ENCODE measurements at regions not wholly inside any gene's neighbourhood (a gene's known extent, or its start where the extent isn't known, plus 50 kb on each side); places are given as distances from the start of the nearest gene placed in this dataset.

DNA sequence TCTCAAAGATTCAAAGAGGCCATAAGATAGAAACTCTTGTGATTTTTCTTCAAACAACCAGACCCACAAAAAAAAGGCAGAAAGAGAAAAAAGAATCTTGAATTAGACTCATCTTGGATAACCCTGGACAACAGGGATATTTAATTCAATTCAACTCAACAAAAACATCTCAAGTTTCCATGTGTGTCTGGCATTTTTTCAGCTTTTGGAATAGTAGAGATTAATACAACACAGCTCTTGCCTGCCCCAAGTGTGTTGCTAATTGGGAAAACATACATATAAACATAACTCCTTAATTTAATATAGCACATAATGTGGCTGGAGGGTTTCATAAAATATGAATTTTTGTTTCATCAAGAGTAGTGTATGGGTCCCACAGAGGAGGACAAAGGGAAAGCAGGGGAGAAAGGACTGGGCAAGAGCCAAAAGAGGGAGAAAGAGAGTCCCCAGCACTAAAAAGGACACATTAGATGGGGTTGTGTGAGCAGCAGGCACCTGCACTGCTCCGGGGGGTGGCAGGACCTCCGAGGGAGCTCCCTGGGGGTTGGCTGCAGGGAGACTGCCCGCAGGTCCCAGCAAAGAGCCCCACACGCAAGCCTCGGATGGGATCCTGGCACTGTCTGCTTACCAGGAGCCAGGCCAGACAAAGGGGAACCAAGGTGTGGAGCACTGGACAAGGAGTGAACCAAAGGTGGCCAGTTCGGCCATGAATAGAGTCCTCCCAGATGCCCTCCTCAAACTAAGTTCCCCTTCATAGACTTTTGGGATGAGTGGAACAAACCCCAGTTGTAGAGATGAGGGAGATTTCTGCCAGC, 65.6 kb upstream of the TMEM72 start:
- intact Hi-C loops (cut with DNase I; ENCODE audit: low total_unique reads): no loop called here
- 84 to 95% (median 85%) methylated on average over 4 to 6 of the region's 6 CpGs for WGBS, 5 donors
- Histone ChIP-seq H3K27me3 (replicated peaks in 1 of 7) (no peaks in the 10 kb centered on the region), H3K4me3 (no peak overlapping the region), H3K27ac (no peak overlapping the region), H3K4me1 (no peaks in the 10 kb centered on the region), H3K9me3 (peaks cover 0 to 6% (median 0%) of the 10 kb centered on the region in 8 donors), H3K36me3 (no peaks in the 10 kb centered on the region)
- TF ChIP-seq, protein P1, sequence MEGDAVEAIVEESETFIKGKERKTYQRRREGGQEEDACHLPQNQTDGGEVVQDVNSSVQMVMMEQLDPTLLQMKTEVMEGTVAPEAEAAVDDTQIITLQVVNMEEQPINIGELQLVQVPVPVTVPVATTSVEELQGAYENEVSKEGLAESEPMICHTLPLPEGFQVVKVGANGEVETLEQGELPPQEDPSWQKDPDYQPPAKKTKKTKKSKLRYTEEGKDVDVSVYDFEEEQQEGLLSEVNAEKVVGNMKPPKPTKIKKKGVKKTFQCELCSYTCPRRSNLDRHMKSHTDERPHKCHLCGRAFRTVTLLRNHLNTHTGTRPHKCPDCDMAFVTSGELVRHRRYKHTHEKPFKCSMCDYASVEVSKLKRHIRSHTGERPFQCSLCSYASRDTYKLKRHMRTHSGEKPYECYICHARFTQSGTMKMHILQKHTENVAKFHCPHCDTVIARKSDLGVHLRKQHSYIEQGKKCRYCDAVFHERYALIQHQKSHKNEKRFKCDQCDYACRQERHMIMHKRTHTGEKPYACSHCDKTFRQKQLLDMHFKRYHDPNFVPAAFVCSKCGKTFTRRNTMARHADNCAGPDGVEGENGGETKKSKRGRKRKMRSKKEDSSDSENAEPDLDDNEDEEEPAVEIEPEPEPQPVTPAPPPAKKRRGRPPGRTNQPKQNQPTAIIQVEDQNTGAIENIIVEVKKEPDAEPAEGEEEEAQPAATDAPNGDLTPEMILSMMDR (IDR thresholded peaks at IDR 0.05 in 8 of 11, conservative IDR thresholded peaks at IDR 0.05 in 3 of 11): no peak
- DNase-seq: no peak

DNA sequence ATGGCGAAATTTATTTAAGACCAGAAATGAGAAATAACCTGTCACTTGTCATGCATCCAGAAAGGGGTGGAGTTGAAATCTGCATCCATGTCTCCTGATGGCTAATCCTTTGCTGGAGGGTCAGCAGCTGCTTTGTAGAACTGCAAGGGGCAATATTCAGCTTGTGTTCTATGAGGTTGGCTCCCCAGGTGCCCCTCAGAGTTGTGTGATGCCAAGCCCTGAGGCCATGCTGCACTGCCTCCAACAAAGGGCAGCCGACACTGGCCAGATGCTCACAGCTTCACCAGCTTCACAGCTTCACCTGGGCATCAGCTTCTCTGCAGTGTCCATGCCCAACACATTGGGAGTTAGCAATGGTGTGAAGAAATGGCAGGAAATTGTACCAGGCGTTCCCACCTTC, 64.0 kb upstream of the TMEM72 start:
- no peaks in the 10 kb centered on the region for H3K4me1 ChIP-seq
- H3K36me3 ChIP-seq: no peaks in the 10 kb centered on the region
- no peaks in the 10 kb centered on the region for H3K27me3 ChIP-seq (replicated peaks in 1 of 7)
- 87 to 99% (median 94%) methylated on average over 3 of the region's 3 CpGs for WGBS, 5 donors
- intact Hi-C loops (cut with DNase I; ENCODE audit: low total_unique reads): no loop called here
- TF ChIP-seq POLR2A (IDR thresholded peaks at IDR 0.05): no peak
- TF ChIP-seq, protein P1 (IDR thresholded peaks at IDR 0.05 in 8 of 11, conservative IDR thresholded peaks at IDR 0.05 in 3 of 11): no peak
- no peak for TF ChIP-seq POLR2AphosphoS5 (IDR thresholded peaks at IDR 0.05)
- H3K9me3 ChIP-seq: peaks cover 0 to 6% (median 0%) of the 10 kb centered on the region in 8 donors
- no peak overlapping the region for H3K27ac ChIP-seq
- no peak overlapping the region for H3K4me3 ChIP-seq
- DNase-seq: no peak

- H3K36me3 ChIP-seq: no peaks in the 10 kb centered on the region
- no peak for TF ChIP-seq POLR2AphosphoS5 (IDR thresholded peaks at IDR 0.05)
- TF ChIP-seq POLR2A (IDR thresholded peaks at IDR 0.05): no peak
- TF ChIP-seq, protein P1 (IDR thresholded peaks at IDR 0.05 in 8 of 11, conservative IDR thresholded peaks at IDR 0.05 in 3 of 11): no peak
- H3K4me1 ChIP-seq: no peaks in the 10 kb centered on the region
- no peaks in the 10 kb centered on the region for H3K27me3 ChIP-seq (replicated peaks in 1 of 7)
- no peak overlapping the region for H3K27ac ChIP-seq
- peaks cover 0 to 6% (median 0%) of the 10 kb centered on the region in 8 donors for H3K9me3 ChIP-seq
- H3K4me3 ChIP-seq: no peak overlapping the region
- 85 to 92% (median 89%) methylated on average over 4 of the region's 4 CpGs for WGBS, 5 donors
- intact Hi-C loops (cut with DNase I; ENCODE audit: low total_unique reads): no loop called here
- no peak for DNase-seq
These were observed 62.9 kb upstream of the TMEM72 start for GRCh38 chr10:44848211-44848610.

- H3K4me1 ChIP-seq: no peaks in the 10 kb centered on the region
- H3K36me3 ChIP-seq: no peaks in the 10 kb centered on the region
- H3K27me3 ChIP-seq (replicated peaks in 1 of 7): no peaks in the 10 kb centered on the region
- no peak overlapping the region for H3K4me3 ChIP-seq
- H3K27ac ChIP-seq: no peak overlapping the region
- DNase-seq: no peak
- no peak for TF ChIP-seq POLR2A (IDR thresholded peaks at IDR 0.05)
- TF ChIP-seq, protein P1 (IDR thresholded peaks at IDR 0.05 in 8 of 11, conservative IDR thresholded peaks at IDR 0.05 in 3 of 11): no peak
- no peak for TF ChIP-seq POLR2AphosphoS5 (IDR thresholded peaks at IDR 0.05)
- whole genome bisulfite sequencing, 5 donors: 76 to 93% (median 84%) methylated on average over 2 of the region's 2 CpGs
- intact Hi-C loops (cut with DNase I; ENCODE audit: low total_unique reads): no loop called here
- peaks cover 0 to 6% (median 0%) of the 10 kb centered on the region in 8 donors for H3K9me3 ChIP-seq
These were observed 61.2 kb upstream of the TMEM72 start for GRCh38 chr10:44849936-44850335.

Measured in spleen (tissue), 11 donors.